Ishikawa (cell line): ENCODE measurements at regions not wholly inside any gene's neighbourhood (a gene's known extent, or its start where the extent isn't known, plus 50 kb on each side); places are given as distances from the start of the nearest gene placed in this dataset.

ENCODE experiments used
- CEBPB ChIP-seq: IDR thresholded peaks from 2 replicates; pipeline ENCODE4 v1.6.1; 2012
- CREB1 ChIP-seq: IDR thresholded peaks from 2 replicates; pipeline ENCODE4 v1.6.1; 2012; ENCODE audit warnings: low read depth
- NFIC ChIP-seq: IDR thresholded peaks from 2 replicates; pipeline ENCODE4 v1.6.1; 2012
- RAD21 ChIP-seq: IDR thresholded peaks from 2 replicates; pipeline ENCODE4 v1.6.1; 2012; ENCODE audit warnings: low read depth
- TAF1 ChIP-seq: IDR thresholded peaks from 2 replicates; pipeline ENCODE4 v1.6.1; 2012; ENCODE audit warnings: low read depth, mild to moderate bottlenecking
- TCF12 ChIP-seq: IDR thresholded peaks from 2 replicates; pipeline ENCODE4 v1.6.1; 2012; ENCODE audit warnings: low read depth
- TEAD4 ChIP-seq: IDR thresholded peaks from 2 replicates; pipeline ENCODE4 v1.6.1; 2012
- TF ChIP-seq, protein P1 (sequence below): IDR thresholded peaks from 2 replicates; pipeline ENCODE4 v1.6.1; 2012
- TF ChIP-seq, protein P2 (sequence below): IDR thresholded peaks from 2 replicates; pipeline ENCODE4 v1.6.1; 2012; ENCODE audit warnings: low read depth, mild to moderate bottlenecking

DNA sequence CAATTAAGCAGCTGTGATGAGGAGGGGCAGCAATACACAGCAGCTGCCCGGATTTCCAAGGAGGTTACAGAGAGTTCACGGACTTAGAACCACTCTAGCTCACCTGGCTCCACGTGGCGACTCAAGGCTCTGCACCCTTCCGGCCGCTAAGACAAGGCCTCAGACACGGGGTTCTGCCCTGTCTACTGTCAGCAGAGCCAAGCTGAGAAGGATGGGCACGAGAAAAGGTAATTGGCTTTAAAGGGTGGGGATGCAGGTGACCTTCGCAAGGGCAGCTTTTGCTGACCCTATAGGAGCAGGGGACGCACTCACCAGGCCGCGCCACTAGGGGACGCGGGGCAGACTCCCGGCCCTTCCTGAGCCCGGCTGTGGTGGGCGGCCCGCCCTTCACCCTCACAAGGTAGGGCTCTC is 152.4 kb downstream of the KIF20B start:
- no peak for TF ChIP-seq TAF1
- TF ChIP-seq, protein P1, sequence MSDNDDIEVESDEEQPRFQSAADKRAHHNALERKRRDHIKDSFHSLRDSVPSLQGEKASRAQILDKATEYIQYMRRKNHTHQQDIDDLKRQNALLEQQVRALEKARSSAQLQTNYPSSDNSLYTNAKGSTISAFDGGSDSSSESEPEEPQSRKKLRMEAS = no peak
- TF ChIP-seq CEBPB = no peak
- TF ChIP-seq RAD21 = no peak
- no peak for TF ChIP-seq CREB1
- no peak for TF ChIP-seq TEAD4
- no peak for TF ChIP-seq TCF12
- TF ChIP-seq NFIC = no peak
- TF ChIP-seq, protein P2, sequence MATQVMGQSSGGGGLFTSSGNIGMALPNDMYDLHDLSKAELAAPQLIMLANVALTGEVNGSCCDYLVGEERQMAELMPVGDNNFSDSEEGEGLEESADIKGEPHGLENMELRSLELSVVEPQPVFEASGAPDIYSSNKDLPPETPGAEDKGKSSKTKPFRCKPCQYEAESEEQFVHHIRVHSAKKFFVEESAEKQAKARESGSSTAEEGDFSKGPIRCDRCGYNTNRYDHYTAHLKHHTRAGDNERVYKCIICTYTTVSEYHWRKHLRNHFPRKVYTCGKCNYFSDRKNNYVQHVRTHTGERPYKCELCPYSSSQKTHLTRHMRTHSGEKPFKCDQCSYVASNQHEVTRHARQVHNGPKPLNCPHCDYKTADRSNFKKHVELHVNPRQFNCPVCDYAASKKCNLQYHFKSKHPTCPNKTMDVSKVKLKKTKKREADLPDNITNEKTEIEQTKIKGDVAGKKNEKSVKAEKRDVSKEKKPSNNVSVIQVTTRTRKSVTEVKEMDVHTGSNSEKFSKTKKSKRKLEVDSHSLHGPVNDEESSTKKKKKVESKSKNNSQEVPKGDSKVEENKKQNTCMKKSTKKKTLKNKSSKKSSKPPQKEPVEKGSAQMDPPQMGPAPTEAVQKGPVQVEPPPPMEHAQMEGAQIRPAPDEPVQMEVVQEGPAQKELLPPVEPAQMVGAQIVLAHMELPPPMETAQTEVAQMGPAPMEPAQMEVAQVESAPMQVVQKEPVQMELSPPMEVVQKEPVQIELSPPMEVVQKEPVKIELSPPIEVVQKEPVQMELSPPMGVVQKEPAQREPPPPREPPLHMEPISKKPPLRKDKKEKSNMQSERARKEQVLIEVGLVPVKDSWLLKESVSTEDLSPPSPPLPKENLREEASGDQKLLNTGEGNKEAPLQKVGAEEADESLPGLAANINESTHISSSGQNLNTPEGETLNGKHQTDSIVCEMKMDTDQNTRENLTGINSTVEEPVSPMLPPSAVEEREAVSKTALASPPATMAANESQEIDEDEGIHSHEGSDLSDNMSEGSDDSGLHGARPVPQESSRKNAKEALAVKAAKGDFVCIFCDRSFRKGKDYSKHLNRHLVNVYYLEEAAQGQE = no peak
